Effector memory CD4-positive, alpha-beta T cell (primary cell): ENCODE measurements at regions not wholly inside any gene's neighbourhood (a gene's known extent, or its start where the extent isn't known, plus 50 kb on each side); places are given as distances from the start of the nearest gene placed in this dataset.
"Not testable (repeated sequence)": the region's sequence is repeated elsewhere in the genome, so short reads cannot be mapped to it uniquely, and the experiment has no call there.

Source experiments
- DNase-seq, 3 donors: peaks; one replicate each; pipeline ENCODE4 v3.0.0-alpha.2; 2020
- H3K27ac ChIP-seq: 2 replicates; pipeline ENCODE4 v1.7.0; 2013; ENCODE audit warnings: mild to moderate bottlenecking, low read length, moderate library complexity; ENCODE audit not compliant: insufficient read depth, poor library complexity, severe bottlenecking
- H3K27me3 ChIP-seq: replicated peaks from 2 replicates; pipeline ENCODE4 v1.7.0; 2013; ENCODE audit warnings: mild to moderate bottlenecking, low read length; ENCODE audit not compliant: insufficient read depth, control insufficient read depth, poor library complexity, severe bottlenecking
- H3K36me3 ChIP-seq: 2 replicates; pipeline ENCODE4 v1.7.0; 2013; ENCODE audit warnings: mild to moderate bottlenecking, low read length, moderate library complexity; ENCODE audit not compliant: control insufficient read depth, insufficient read depth
- H3K4me1 ChIP-seq: 2 replicates; pipeline ENCODE4 v1.7.0; 2013; ENCODE audit warnings: low read length, mild to moderate bottlenecking; ENCODE audit not compliant: control insufficient read depth, insufficient read depth, poor library complexity, severe bottlenecking
- H3K4me3 ChIP-seq: 2 replicates; pipeline ENCODE4 v1.7.0; 2013; ENCODE audit warnings: low read length, low read depth, mild to moderate bottlenecking; ENCODE audit not compliant: insufficient read depth, poor library complexity, severe bottlenecking
- H3K9me3 ChIP-seq: 2 replicates; pipeline ENCODE4 v1.7.0; 2013; ENCODE audit warnings: mild to moderate bottlenecking, low read length, moderate library complexity; ENCODE audit not compliant: control insufficient read depth

GRCh38 chr14:101323614-101324235 lies 237.6 kb upstream of the DIO3 start:
- not testable (repeated sequence) for DNase-seq, H3K4me3 ChIP-seq, H3K9me3 ChIP-seq, H3K36me3 ChIP-seq, H3K27ac ChIP-seq, H3K4me1 ChIP-seq, H3K27me3 ChIP-seq

- no peak for DNase-seq
- H3K36me3 ChIP-seq: no peaks in the 10 kb centered on the region
These were observed 236.0 kb upstream of the DIO3 start for GRCh38 chr14:101325319-101325718.

GRCh38 chr14:101328412-101329028 lies 232.8 kb upstream of the DIO3 start:
- no peak for DNase-seq
- H3K27ac ChIP-seq: no peak overlapping the region
- peaks cover 5% of the 10 kb centered on the region for H3K9me3 ChIP-seq
- no peaks in the 10 kb centered on the region for H3K36me3 ChIP-seq
- no peak overlapping the region for H3K4me3 ChIP-seq
- no peaks in the 10 kb centered on the region for H3K27me3 ChIP-seq
- H3K4me1 ChIP-seq: no peaks in the 10 kb centered on the region

More at GRCh38 chr14:101325319-101325718, 236.0 kb upstream of the DIO3 start:
- Histone ChIP-seq H3K27ac (no peak overlapping the region), H3K27me3 (peaks cover 4% of the 10 kb centered on the region), H3K4me3 (no peak overlapping the region), H3K4me1 (no peaks in the 10 kb centered on the region), H3K9me3 (peaks cover 5% of the 10 kb centered on the region)

- no peak overlapping the region for H3K27ac ChIP-seq
- no peaks in the 10 kb centered on the region for H3K9me3 ChIP-seq
- DNase-seq: no peak
- no peaks in the 10 kb centered on the region for H3K36me3 ChIP-seq
- no peak overlapping the region for H3K4me3 ChIP-seq
- H3K4me1 ChIP-seq: no peaks in the 10 kb centered on the region
- H3K27me3 ChIP-seq: no peaks in the 10 kb centered on the region
These were observed 230.7 kb upstream of the DIO3 start for GRCh38 chr14:101330416-101331140.

- Histone ChIP-seq H3K27me3 (no peaks in the 10 kb centered on the region), H3K4me1 (no peaks in the 10 kb centered on the region), H3K4me3 (no peak overlapping the region), H3K9me3 (no peaks in the 10 kb centered on the region), H3K36me3 (no peaks in the 10 kb centered on the region), H3K27ac (no peak overlapping the region)
- DNase-seq: no peak
These were observed 230.2 kb upstream of the DIO3 start for GRCh38 chr14:101331141-101331525.

GRCh38 chr14:101331661-101332169 lies 229.6 kb upstream of the DIO3 start:
- no peak for DNase-seq
- H3K36me3 ChIP-seq: no peaks in the 10 kb centered on the region
- no peaks in the 10 kb centered on the region for H3K9me3 ChIP-seq
- H3K4me3 ChIP-seq: no peak overlapping the region
- H3K4me1 ChIP-seq: no peaks in the 10 kb centered on the region
- H3K27ac ChIP-seq: no peak overlapping the region
- no peaks in the 10 kb centered on the region for H3K27me3 ChIP-seq

GRCh38 chr14:101332281-101332680 lies 229.0 kb upstream of the DIO3 start:
- DNase-seq: no peak
- Histone ChIP-seq H3K9me3 (no peaks in the 10 kb centered on the region), H3K4me3 (no peak overlapping the region), H3K27me3 (no peaks in the 10 kb centered on the region), H3K27ac (no peak overlapping the region), H3K4me1 (no peaks in the 10 kb centered on the region), H3K36me3 (no peaks in the 10 kb centered on the region)

GRCh38 chr14:101333335-101334280 lies 227.7 kb upstream of the DIO3 start:
- no peaks in the 10 kb centered on the region for H3K9me3 ChIP-seq
- no peak for DNase-seq
- H3K4me1 ChIP-seq: no peaks in the 10 kb centered on the region
- H3K27me3 ChIP-seq: no peaks in the 10 kb centered on the region
- no peaks in the 10 kb centered on the region for H3K36me3 ChIP-seq
- H3K4me3 ChIP-seq: no peak overlapping the region
- no peak overlapping the region for H3K27ac ChIP-seq

GRCh38 chr14:101334656-101335055 lies 226.6 kb upstream of the DIO3 start:
- no peak overlapping the region for H3K4me3 ChIP-seq
- no peaks in the 10 kb centered on the region for H3K4me1 ChIP-seq
- H3K9me3 ChIP-seq: no peaks in the 10 kb centered on the region
- H3K36me3 ChIP-seq: no peaks in the 10 kb centered on the region
- no peak overlapping the region for H3K27ac ChIP-seq
- no peak for DNase-seq
- H3K27me3 ChIP-seq: no peaks in the 10 kb centered on the region
